Hippocampal formation (tissue), 2 donors: ENCODE measurements at regions not wholly inside any gene's neighbourhood (a gene's known extent, or its start where the extent isn't known, plus 50 kb on each side); places are given as distances from the start of the nearest gene placed in this dataset.
A peak's percentile ranks its signal among the peaks of the same experiment; 100 is the strongest.

ENCODE experiments used
- DNase-seq, 2 donors: peaks; one replicate each; lab custom pipeline; 2025; lab: John Stamatoyannopoulos, UW

DNA sequence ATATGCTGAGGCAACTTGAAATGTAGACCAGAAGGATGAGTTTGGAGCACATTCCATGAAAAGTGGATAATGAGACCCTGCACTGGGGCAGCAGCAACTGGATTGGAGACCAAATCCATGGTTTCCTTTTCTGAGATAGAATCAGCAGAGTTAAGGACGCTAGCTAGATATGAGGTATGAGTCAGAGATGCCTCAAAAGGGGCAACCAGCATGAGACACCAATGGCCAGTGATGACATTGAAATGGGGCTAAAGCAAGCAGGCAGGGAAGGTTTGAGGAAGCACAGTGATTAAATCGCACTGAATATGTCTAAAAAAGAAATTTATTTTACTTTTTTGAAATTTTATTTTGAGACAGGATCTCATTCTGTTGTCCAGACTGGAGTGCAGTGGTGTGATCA is 802.4 kb downstream of the TFAP2A start:
- DNase-seq = no peak

DNA sequence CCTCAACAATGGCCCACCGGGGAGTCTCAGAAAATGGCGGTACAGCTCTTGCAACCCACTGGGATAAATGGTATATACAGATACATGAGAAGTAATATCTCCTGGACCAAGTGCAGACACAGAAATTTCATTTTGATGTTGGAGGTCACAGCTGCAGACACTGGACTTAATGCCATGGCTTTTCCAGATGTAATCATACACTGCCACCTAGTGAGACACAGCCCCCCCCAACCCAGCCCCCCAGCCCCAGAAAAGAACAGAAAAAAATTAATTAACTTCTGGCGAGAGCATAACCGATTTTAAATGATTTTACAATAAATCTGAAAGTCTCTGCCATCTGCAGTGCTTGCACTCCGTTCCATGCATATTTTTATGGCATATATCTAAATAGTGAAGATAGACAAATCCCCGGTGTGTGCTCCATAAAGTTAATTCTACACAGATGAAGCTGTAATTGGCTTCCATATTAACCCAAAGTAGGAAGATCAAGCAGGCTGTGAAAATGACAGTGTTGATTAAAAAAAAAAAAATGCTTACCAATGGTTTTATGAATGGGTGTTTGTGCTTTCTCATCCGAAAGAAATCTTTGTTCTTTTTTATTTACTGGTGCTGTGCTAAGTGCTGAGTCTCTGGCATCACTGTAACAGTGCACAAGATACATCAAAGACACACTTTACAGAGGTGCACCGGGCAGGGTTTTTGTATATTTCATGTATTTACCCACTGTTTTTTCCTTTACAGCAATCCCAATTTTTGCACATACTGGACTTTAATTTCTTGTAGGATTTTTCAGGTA is 804.1 kb downstream of the TFAP2A start:
- no peak for DNase-seq

DNA sequence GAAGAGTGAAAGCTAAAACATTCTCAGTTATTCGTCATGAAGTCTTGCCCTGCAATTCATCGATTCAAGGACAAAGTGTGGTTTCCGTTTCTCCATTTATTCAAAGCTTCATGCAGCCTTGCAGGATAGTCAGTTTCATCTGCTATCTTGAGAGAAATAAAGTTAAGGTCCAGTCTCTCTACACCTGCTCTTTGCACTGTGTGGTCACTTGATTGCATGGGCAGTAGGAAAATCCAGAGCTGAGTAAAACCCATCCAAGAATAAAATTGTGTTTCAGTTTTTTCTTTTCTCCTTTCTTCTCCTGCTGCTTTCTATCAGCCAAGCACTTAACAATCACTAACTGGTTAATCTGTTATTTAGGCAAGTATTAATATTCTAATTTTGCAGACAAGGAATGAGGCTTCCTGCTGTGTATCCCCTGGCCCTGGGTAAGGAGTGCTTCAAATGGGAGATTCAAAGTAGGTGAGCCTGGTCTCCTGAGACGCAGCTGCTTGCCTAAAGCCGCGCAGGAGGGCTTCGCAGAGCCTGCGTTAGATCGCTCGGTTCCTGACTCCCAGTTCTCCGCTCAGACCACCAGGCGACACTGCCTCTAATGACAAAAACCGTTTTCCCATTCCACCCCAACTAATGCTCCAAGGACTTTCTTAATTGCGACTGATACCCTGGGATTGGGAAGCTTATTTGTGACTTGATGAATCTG is 808.3 kb downstream of the TFAP2A start:
- no peak for DNase-seq

DNA sequence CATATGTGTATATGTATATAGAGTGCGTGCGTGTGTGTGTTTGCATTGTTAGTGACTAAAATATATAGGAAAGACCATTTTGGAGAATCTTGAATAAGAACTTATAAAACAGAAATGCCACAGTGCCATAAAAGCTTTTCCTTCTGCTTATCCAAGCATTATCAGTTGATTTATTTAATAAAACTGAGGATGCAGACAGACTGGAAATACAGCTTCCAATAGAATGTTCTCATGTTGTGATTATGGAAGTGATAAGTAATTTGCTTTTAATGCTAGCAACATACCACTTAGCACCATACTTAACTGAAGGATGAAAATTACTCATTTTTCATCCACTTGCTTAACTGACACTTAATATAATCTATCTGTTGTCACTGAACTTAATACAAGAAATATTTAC is 820.1 kb downstream of the TFAP2A start:
- no peak for DNase-seq

DNA sequence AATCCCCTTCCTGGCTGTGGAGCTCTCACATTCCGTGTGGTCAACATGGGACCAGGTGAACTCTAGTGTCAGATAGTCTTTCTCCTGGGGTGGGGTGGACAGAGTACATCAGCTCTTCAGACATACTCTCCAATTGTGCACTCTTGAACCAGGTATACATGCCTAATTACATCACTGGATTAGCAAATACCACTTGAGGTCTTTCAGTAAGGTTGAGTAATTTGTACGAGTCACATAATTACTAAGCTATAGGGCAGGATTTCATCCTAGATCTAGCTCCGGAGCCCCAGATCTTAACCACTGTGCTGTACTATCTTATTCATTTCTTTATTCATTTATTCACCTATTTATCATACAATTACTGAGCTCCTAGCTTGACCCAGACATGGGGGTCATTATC is 821.3 kb downstream of the TFAP2A start:
- DNase-seq = no peak

DNA sequence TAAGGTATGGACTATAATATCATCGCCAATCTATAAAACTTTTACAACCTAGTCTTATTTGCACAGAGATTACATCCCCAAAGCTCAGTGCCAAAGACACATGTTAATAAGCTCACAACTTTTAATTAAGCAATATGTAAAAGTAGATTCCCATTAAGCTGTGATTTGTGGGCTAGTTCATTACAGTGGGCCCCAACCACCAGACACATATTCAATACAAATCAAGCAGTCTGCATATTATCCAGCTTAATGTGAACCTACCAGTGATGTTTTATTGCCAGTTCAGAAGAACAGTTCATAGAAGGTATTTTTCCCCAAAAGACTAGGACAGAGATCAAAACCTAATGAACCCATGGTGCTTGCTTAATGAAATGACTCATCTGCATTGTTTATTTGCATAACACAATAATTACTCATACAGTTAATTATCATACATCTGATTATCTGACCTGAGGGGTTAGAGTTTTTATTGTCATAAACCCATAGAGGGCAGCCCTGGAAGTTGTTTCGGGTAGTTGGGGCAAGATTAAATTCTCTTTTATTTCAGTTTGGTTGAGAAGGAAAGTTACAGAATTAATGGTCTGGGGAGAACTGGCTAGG is 831.0 kb downstream of the TFAP2A start:
- DNase-seq = no peak

DNA sequence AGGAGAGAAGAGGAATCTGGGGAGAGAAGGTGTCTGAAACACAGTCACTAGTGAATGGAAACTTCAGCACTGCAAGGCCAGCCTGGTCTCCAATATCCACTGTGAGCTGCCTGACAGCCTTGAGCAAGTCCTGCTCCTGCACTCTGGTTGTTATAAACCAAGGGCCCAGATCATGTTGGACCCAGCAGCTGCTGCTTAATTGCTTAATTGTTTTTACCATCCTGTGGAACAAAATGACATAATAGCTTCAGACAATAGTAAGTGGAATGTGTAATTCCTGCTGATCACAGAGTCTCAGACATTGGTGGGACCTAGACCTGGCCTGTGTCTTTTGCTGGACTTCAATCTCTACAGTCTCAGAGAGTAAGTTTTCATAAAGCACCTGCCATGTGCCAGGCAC is 833.7 kb downstream of the TFAP2A start:
- no peak for DNase-seq

DNA sequence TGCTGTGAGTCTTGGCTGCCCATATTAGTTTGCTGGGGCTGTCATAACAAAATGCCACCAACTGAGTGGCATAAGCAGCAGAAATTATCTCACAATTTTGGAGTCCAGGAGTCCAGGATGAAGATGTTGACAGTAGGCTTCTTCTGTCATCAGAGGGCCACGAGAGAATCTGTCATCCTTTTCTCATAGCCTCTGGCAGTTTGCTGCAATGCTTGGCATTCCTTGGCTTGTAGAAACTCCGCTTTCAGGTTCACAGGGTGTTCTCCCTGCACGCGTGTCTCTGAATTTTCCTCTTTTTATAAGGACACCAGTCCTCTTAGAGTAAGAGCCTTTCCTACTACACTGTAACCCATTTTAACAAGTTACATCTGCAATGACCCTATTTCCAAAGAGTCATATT is 838.4 kb downstream of the TFAP2A start:
- no peak for DNase-seq

DNA sequence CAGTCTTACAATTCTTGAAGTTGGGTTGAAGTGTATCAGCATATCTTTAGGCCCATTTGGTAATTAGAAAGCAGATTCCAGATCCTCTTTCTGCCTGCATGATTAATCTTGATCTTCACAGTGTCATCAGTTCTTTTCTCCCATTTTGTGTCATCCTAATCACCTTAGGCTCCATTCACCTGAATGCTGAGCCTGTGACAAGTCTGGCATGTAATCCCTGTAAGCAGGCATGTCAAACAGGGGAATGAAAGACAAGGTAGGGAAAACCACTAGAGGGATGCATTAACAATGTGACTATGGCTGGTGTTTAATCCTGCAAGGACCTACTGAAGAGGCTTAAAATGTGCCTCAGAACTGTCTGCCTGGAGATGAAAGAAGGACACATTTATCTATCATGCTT is 848.8 kb downstream of the TFAP2A start:
- no peak for DNase-seq

DNA sequence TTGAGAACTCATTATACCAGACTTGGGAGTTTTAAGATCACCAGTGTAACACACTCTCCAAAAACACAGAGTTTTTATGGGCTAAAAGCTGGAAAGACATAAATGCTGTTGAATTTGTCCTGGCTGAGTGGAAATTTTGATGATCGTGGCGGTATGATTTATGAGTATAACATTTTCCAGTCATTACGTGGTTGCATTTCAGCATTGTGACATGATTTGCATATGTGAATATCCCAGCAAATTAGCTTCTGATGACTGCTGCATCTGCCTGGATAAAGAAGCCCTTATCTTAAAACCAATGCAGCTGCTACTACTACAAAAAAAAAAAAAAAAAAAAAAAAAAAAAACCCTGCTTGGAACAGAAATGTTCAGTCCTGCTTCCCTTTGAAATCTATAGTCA is 850.9 kb downstream of the TFAP2A start:
- DNase-seq = no peak

DNA sequence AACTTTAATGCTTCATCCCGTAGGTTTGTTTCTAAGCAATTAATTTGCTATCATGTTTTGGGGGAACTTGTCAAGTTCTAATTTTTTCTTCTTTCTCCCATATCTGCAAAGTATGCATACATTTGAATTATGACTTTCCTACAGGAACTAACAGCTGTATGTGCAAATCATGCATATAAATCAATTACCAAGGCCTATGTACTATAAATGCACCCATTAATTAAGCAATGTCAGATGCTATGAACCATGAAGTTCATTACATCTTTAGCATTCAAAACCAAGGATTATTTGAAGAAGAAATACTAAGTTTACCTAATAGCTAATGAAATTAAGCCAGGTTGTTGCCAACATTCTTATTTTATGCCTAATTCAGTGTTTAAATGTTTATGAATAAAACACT is 851.3 kb downstream of the TFAP2A start:
- DNase-seq = no peak

DNA sequence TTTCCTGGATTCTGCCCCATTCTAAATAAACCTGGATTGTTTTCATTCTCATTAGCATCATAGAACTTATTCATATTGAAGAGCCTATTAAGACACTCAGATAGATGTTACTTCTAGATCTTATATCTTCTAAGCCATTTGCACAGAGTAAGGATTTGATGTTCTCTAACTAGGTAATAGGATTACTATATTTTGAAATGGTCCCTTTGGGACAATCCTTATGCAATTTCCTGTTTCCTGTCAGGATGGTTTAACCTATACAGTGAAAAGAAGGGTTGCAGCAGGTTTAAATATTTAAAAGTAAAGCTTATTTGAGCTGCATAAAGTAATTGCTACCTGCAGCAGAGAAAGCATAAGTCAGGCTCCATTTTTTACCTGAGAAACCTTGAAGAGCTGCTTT is 860.1 kb downstream of the TFAP2A start:
- DNase-seq = no peak

DNA sequence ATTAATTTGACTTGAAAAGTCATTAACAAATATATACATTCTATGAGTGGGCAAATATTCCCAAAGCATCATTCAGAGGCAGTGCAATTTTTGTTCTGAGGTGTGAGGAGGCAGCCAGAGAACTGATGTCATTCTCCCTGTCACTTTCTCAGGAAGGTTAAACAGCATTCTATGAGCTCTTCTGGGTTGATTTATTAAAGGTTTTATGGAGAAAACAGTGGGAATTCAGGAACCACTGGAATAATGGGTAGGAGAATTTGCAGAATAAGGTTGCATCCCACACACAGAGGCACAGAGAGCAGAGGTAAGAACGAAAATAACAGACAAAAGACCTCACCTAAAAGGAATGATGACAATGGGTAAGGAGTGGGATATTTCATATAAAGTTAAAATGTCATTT is 860.6 kb downstream of the TFAP2A start:
- no peak for DNase-seq

DNA sequence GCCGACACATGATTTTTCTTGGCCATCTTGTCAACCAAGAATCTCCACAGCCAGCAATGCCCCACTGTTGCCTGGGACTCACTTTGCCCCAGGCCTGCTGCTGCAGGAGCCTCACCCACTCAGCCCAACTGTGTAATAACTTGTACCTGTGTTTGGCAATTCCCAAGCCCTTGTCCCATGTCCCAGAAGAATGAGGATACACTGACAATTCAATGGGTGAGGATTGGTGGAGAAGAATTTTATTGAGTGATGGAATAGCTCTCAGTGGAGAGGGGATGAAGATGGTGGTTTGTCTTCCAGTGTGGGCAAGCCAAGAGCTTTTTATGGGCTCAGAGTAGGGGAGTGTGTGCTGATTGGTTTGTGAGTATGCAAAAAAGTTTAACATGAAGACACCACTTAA is 861.9 kb downstream of the TFAP2A start:
- no peak for DNase-seq

DNA sequence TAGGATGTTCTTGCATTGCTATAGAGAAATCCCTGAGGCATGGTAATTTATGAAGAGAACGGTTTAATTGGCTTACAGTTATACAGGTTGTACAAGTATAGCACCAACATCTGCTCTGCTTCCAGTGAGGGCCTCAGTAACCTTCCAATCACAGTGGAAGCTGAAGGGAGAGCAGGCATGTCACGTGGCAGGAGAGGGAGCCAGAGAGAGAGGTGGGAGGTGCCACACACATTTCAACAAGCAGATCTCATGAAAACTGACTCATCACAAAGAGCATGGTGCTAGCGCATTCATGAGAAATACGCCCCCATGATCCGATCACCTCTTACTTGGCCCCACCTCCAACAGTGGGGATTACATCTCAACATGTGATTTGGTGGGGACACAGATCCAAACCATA is 871.2 kb downstream of the TFAP2A start:
- no peak for DNase-seq

DNA sequence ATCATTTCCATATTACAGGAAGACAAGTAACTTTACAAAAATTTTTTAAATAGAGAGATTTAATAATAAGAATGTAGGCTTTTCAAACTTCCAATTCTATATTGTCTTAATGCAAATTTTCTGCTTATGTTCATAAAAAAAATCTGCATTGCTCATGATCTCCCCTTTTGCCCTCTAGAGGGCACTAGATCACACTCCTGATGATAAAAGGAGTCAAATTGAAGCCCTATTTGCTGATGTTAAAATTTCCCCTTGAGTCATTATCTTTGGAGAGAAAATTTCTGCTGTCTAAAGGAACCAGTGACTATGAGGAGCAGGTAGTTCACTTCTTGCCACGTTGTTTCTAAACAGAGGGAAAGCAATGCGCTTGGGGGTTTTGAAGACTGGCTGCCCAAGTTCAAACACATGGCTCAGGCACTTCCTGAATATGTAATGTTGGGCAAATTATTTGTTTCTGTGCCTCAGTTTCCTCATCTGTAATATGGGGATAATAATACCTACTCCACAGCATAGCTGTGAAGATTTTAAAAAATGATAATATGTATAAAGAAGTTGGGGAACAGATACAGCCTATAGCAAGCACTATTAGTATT is 874.2 kb downstream of the TFAP2A start:
- DNase-seq = peak in 1 of 2 donors; percentile 3

DNA sequence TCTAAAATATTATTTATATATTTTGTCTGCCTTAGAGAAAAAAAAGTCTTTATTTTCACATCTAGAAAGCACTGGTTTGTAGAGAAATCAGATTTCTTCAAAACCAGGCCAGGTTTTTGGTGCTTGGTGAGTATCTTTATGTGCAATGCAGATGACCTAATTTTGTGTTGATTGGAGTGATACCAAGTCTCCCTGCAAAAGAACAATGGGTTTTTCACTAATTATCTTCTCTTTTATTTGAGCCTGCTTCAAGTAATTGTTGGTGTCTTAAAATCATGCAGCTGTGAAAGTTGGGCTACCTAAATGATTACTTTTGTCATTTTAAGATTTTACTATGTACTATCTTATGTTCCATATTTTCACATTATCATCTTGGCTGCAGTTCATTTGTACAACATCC is 874.7 kb downstream of the TFAP2A start:
- DNase-seq = no peak

DNA sequence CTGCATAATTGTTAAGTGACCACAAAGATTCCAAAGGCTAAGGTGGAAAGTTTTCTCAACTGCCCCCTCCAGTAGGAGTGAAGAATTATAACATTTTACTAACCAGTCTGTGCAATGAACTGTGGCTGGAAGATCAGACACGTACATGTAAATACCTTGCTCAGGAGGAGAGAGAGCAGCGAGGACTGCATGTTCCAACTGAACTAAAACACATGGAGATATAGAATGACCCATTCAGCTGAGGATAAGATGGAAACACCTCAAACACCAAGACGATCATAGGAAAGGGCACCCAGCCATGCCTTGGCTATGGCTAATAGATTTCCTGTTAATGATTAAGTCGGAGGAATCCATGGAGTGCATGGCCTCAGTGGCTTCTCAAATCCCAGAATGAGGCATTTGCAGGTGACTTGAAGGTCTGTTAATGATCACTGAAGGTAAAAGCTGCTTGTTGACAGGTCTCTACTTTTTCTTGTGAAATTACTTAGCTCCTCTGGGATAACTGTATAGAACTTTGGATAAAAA is 875.6 kb downstream of the TFAP2A start:
- no peak for DNase-seq

DNA sequence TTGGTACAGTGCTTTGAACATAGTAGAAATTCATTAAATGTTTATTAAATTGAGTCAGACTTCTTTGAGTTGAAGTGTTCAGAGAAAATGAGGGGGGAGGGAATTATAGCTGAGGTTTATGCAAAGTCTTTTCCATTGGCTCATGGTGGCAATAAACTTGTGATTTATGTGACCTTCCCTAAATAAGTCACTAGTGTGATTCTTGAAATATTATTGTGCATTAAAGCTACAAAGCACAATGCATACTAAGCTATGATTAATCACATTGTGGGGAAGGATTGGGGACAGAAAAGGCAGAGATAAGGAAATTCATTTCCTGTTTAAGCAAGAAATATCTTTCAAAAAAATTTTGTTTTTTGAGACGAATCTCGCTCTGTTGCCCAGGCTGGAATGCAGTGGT is 877.5 kb downstream of the TFAP2A start:
- DNase-seq = no peak

DNA sequence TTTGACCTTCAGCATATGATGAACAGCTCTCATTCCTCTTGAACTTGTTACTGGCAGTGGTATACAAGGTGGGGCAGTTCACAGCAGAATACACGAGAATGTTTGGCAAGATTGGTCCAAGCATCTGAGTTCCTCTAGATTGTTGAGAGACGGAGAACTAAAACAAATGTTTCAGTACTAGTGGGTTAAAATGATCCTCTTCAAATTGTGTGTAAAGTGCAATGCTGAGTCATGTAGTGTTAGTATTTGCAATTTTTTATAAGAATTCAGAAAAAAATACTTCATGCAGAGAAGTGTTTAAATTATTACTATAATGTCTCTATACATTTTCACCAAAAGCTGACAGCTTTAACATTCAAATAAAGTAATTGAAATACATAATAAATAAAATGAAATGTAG is 879.8 kb downstream of the TFAP2A start:
- no peak for DNase-seq

DNA sequence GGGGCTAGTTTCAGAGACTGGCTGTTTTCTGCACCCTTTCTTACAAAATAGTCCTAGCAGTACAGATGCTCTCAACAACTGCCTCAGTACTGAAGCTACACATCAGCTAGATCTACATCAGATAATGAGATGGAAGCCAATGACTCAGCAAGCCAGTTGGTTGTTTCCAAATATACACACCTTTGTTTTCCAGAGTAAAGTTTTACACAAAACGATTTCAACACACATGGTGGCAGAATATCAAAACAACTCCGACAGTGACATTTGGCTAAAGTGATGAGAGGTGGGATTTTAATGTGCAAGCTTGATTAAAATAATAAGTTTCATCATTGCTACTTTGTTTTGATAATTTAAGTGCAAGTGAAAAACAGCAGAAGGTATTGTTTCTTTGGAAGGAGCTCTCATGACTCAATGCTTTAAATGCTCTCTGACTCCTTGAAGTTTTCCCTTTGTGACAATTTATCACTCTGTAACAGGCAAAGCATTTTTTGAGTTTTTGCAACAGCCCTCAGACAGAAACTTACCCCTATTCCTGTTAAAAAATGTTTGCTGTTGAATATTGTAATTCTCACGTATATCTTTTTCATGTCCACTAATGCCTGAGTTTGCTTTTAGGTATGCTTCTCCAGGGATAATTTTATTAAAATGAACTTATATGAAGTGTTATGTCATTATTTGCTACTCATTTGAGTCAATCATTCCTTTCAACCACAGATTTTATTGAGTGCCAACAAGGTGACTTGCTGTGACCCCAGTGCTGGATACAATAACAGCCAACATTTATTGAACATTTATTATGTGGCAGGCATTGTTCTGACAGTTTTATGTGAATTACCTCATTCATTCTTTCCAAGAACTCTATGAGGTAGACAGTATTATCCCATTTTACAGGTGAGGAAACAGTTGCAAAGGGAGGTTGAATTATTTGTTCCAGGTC is 882.0 kb downstream of the TFAP2A start:
- DNase-seq = no peak
